Hepatocyte (in vitro differentiated cells): ENCODE measurements at regions not wholly inside any gene's neighbourhood (a gene's known extent, or its start where the extent isn't known, plus 50 kb on each side); places are given as distances from the start of the nearest gene placed in this dataset.

Experiments
- DNase-seq: peaks from one replicate; pipeline ENCODE4 v3.0.0-alpha.2; 2016; ENCODE audit warnings: low spot score
- H2AFZ ChIP-seq: fragments of 200-600 bp; sonication (generic); 2 replicates; pipeline ENCODE4 v1.6.0; 2016; ENCODE audit warnings: antibody characterized with exemption, mild to moderate bottlenecking
- H3K27ac ChIP-seq: fragments of 200-600 bp; sonication (generic); 2 replicates; pipeline ENCODE4 v1.5.1; 2016; ENCODE audit warnings: mild to moderate bottlenecking
- H3K27me3 ChIP-seq: fragments of 200-600 bp; sonication (generic); 2 replicates; pipeline ENCODE4 v1.6.1; 2016
- H3K36me3 ChIP-seq: fragments of 200-600 bp; sonication (generic); replicated peaks from 2 replicates; pipeline ENCODE4 v1.5.1; 2016; ENCODE audit warnings: low read depth; ENCODE audit not compliant: insufficient read depth
- H3K4me1 ChIP-seq: fragments of 200-600 bp; sonication (generic); 2 replicates; pipeline ENCODE4 v1.5.1; 2016; ENCODE audit warnings: mild to moderate bottlenecking, moderate library complexity; ENCODE audit not compliant: insufficient read depth
- H3K4me2 ChIP-seq: fragments of 200-600 bp; sonication (generic); 2 replicates; pipeline ENCODE4 v1.6.0; 2016
- H3K4me3 ChIP-seq: fragments of 200-600 bp; sonication (generic); 2 replicates; pipeline ENCODE4 v1.5.1; 2016; ENCODE audit warnings: mild to moderate bottlenecking
- H3K79me2 ChIP-seq: fragments of 200-600 bp; sonication (generic); 2 replicates; pipeline ENCODE4 v1.6.0; 2017; ENCODE audit warnings: mild to moderate bottlenecking
- H3K9me2 ChIP-seq: fragments of 200-600 bp; sonication (generic); replicated peaks from 2 replicates; pipeline ENCODE4 v1.6.0; 2017; ENCODE audit warnings: mild to moderate bottlenecking; ENCODE audit not compliant: insufficient read depth
- H3K9me3 ChIP-seq: fragments of 200-600 bp; sonication (generic); 2 replicates; pipeline ENCODE4 v1.5.1; 2016; ENCODE audit warnings: low read depth, mild to moderate bottlenecking
- H4K20me1 ChIP-seq: fragments of 200-600 bp; sonication (generic); 2 replicates; pipeline ENCODE4 v1.6.0; 2016; ENCODE audit warnings: mild to moderate bottlenecking; ENCODE audit not compliant: insufficient read depth, poor library complexity, severe bottlenecking
- CTCF ChIP-seq: fragments of 200-600 bp; sonication (generic); IDR thresholded peaks from 2 replicates; pipeline ENCODE4 v1.5.1; 2016; ENCODE audit warnings: antibody characterized with exemption, mild to moderate bottlenecking; ENCODE audit not compliant: poor library complexity
- EZH2 ChIP-seq: fragments of 200-600 bp; sonication (generic); IDR thresholded peaks from 2 replicates; pipeline ENCODE4 v1.6.1; 2016; ENCODE audit warnings: antibody characterized with exemption, mild to moderate bottlenecking, borderline replicate concordance
- EZH2phosphoT487 ChIP-seq: fragments of 200-600 bp; sonication (generic); IDR thresholded peaks from one replicate; pipeline ENCODE4 v1.6.1; 2018; ENCODE audit warnings: antibody characterized with exemption, mild to moderate bottlenecking, low read depth, moderate library complexity; ENCODE audit not compliant: unreplicated experiment, severe bottlenecking
- WGBS: methylation state at CpG from one replicate; pipeline ENCODE4 v1.1.6; 2016; ENCODE audit warnings: low lambda C conversion rate; ENCODE audit errors: missing lambda C conversion rate; 5-methylcytosine and 5-hydroxymethylcytosine counted together

GRCh38 chr20:24761220-24762065 lies 187.6 kb upstream of the CST7 start:
- Histone ChIP-seq H3K4me1 (peaks cover 3% of the 10 kb centered on the region), H3K9me3 (no peaks in the 10 kb centered on the region), H3K27me3 (no peaks in the 10 kb centered on the region), H2AFZ (no peak overlapping the region), H3K4me3 (no peak overlapping the region), H3K4me2 (no peak overlapping the region), H3K36me3 (no peaks in the 10 kb centered on the region), H3K9me2 (no peaks in the 10 kb centered on the region), H4K20me1 (no peaks in the 10 kb centered on the region), H3K79me2 (no peaks in the 10 kb centered on the region), H3K27ac (no peak overlapping the region)
- WGBS, result 95% methylated on average over 7 of the region's 7 CpGs
- no peak for DNase-seq
- TF ChIP-seq EZH2phosphoT487 (no peak), CTCF (no peak), EZH2 (no peak)

GRCh38 chr20:24762371-24762770 lies 186.7 kb upstream of the CST7 start:
- 83% methylated on average over 3 of the region's 3 CpGs for WGBS
- Histone ChIP-seq H3K36me3 (no peaks in the 10 kb centered on the region), H2AFZ (no peak overlapping the region), H3K4me2 (no peak overlapping the region), H3K9me3 (no peaks in the 10 kb centered on the region), H4K20me1 (no peaks in the 10 kb centered on the region), H3K27me3 (no peaks in the 10 kb centered on the region), H3K4me3 (no peak overlapping the region), H3K27ac (no peak overlapping the region), H3K9me2 (no peaks in the 10 kb centered on the region), H3K79me2 (no peaks in the 10 kb centered on the region), H3K4me1 (no peaks in the 10 kb centered on the region)
- TF ChIP-seq EZH2phosphoT487, result no peak
- TF ChIP-seq EZH2, result no peak
- no peak for TF ChIP-seq CTCF
- no peak for DNase-seq

- Histone ChIP-seq H3K36me3 (no peaks in the 10 kb centered on the region), H2AFZ (no peak overlapping the region), H3K4me1 (no peaks in the 10 kb centered on the region), H3K9me2 (no peaks in the 10 kb centered on the region), H3K27ac (no peak overlapping the region), H3K4me3 (no peak overlapping the region), H3K4me2 (no peak overlapping the region), H3K79me2 (no peaks in the 10 kb centered on the region), H3K27me3 (no peaks in the 10 kb centered on the region), H4K20me1 (no peaks in the 10 kb centered on the region), H3K9me3 (no peaks in the 10 kb centered on the region)
- no peak for TF ChIP-seq CTCF
- no peak for TF ChIP-seq EZH2
- TF ChIP-seq EZH2phosphoT487, result no peak
- WGBS, result 93% methylated on average over 4 of the region's 4 CpGs
- DNase-seq, result no peak
These were observed 186.2 kb upstream of the CST7 start for GRCh38 chr20:24762791-24763350.
